Pancreas (tissue), 10 donors: ENCODE measurements at regions not wholly inside any gene's neighbourhood (a gene's known extent, or its start where the extent isn't known, plus 50 kb on each side); places are given as distances from the start of the nearest gene placed in this dataset.
A peak's percentile ranks its signal among the peaks of the same experiment; 100 is the strongest.

Experiments used
- ATAC-seq, 4 donors: fragments of 200-7000 bp; cut with Tn5 transposase; one replicate each; pipeline versions ENCODE4 v1.8.0 to v1.9.1; 2020; ENCODE audit warnings: mild to moderate bottlenecking in 4 of 4, moderate library complexity in 4 of 4
- DNase-seq, 6 donors: peaks; one replicate each; pipeline ENCODE4 v3.0.0-alpha.2; 2020
- FAIRE-seq: peaks from 2 replicates; lab custom pipeline; 2012; peaks lifted over from hg19 to GRCh38; lab: Jason Lieb, UNC
- H3K27ac ChIP-seq, 4 donors: fragments of 200-600 bp; sonication (generic); 1 replicate in 3 of 4; 2 replicates in 1 of 4; pipeline versions ENCODE4 v1.5.0 to v1.8.0; 2020
- H3K27me3 ChIP-seq, 4 donors: fragments of 200-600 bp; one replicate each; pipeline ENCODE4 v1.8.0; 2021
- H3K36me3 ChIP-seq, 3 donors: fragments of 200-600 bp; sonication (generic) in 1 of 3; one replicate each; pipeline versions ENCODE4 v1.5.0 to v1.8.0; 2020 to 2021
- H3K4me1 ChIP-seq, 3 donors: fragments of 200-600 bp; one replicate each; pipeline ENCODE4 v1.8.0; 2021
- H3K4me3 ChIP-seq, 4 donors: fragments of 200-600 bp; sonication (generic) in 2 of 4; one replicate each; pipeline versions ENCODE4 v1.5.0 to v1.8.0; 2020 to 2021
- H3K9me3 ChIP-seq, 4 donors: fragments of 200-600 bp; one replicate each; pipeline ENCODE4 v1.8.0; 2021
- WGBS, 2 donors: extraction: QIAGEN DNeasy Blood & Tissue Kit; methylation state at CpG; one replicate each; pipeline ENCODE4 v1.1.7; 2013; 5-methylcytosine and 5-hydroxymethylcytosine counted together
- intact Hi-C, 3 donors: fragments of 100-400 bp; cut with DNase I; formaldehyde crosslinking; loops; one replicate each; pipeline versions ENCODE4 v1.11.1 to v1.14.2; 2022
- TF ChIP-seq, protein P1 (sequence below), 4 donors: fragments of 200-600 bp; sonication (generic) in 3 of 4; IDR thresholded peaks; one replicate each; pipeline versions ENCODE4 v1.5.0 to v1.8.0; 2021; ENCODE audit warnings: antibody characterized with exemption in 4 of 4
- donor health status: healthy with polysubstance abuse.
- donor health status: DM: no; HTN: no; CAD: no; lungs with moderate emphysema.
- donor health status: DM: no; HTN: no; CAD: no.
- donor health status: control.
- donor health status: control.
- donor health status: Bipolar disorder and iron deficiency.
- donor health status: DM: yes; HTN: yes; CAD: no.
- donor health status: DM: no; HTN: no; CAD: no.
- donor health status: DM: no; HTN: no; CAD: no.
- donor health status: DM: yes; HTN: yes; CAD: no.

DNA sequence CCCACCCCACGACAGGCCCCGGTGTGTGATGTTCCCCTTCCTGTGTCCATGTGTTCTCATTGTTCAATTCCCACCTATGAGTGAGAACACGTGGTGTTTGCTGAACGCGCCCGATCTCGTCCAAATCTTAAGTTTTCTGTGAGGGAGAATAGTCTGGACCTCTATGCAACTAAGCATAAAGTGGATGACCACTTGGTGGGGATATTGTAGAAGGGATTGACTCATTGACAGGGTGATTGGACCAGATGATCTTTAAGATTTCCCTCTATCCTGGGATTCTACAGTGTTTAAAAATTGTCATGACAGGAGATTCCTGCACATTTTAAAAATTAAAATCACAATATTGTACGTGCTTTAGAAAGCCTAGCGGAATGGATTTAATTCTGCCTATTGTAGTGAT is 141.3 kb downstream of the TRMT11 start:
- TF ChIP-seq, protein P1, sequence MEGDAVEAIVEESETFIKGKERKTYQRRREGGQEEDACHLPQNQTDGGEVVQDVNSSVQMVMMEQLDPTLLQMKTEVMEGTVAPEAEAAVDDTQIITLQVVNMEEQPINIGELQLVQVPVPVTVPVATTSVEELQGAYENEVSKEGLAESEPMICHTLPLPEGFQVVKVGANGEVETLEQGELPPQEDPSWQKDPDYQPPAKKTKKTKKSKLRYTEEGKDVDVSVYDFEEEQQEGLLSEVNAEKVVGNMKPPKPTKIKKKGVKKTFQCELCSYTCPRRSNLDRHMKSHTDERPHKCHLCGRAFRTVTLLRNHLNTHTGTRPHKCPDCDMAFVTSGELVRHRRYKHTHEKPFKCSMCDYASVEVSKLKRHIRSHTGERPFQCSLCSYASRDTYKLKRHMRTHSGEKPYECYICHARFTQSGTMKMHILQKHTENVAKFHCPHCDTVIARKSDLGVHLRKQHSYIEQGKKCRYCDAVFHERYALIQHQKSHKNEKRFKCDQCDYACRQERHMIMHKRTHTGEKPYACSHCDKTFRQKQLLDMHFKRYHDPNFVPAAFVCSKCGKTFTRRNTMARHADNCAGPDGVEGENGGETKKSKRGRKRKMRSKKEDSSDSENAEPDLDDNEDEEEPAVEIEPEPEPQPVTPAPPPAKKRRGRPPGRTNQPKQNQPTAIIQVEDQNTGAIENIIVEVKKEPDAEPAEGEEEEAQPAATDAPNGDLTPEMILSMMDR (IDR thresholded peaks at IDR 0.05) = no peak
- H3K4me3 ChIP-seq = no peak overlapping the region
- DNase-seq = no peak
- H3K27ac ChIP-seq = no peak overlapping the region
- WGBS, 2 donors = 89 to 92% methylated on average over 7 to 9 of the region's 9 CpGs
- ATAC-seq = no peak
- no peaks in the 10 kb centered on the region for H3K4me1 ChIP-seq
- no peaks in the 10 kb centered on the region for H3K36me3 ChIP-seq
- no peak for FAIRE-seq
- no peaks in the 10 kb centered on the region for H3K27me3 ChIP-seq
- H3K9me3 ChIP-seq = no peaks in the 10 kb centered on the region
- intact Hi-C loops = no loop called here

DNA sequence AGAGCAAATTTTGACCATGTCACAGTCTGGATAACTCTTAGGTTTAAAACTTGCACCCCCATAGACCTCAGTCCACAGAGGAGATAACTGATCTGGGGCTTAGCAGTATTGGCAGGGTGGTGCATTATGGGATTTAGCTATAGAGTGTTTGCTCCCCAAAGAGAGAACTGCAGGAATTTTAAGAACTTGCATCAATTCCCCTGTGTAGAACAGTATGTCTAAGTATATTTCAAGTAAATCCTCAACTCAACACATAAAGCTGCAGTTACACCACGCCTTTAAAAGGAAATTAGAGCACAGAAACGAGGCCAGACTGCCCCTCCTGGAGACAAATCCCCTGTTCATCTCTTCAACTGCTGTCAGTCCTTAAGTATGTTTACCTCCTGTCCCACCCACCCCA is 144.9 kb downstream of the TRMT11 start:
- no peaks in the 10 kb centered on the region for H3K27me3 ChIP-seq
- H3K27ac ChIP-seq = no peak overlapping the region
- TF ChIP-seq, protein P1 (IDR thresholded peaks at IDR 0.05) = no peak
- ATAC-seq (no peak), FAIRE-seq (no peak), DNase-seq (no peak)
- no peaks in the 10 kb centered on the region for H3K4me1 ChIP-seq
- no peak overlapping the region for H3K4me3 ChIP-seq
- intact Hi-C loops = no loop called here
- no peaks in the 10 kb centered on the region for H3K9me3 ChIP-seq
- H3K36me3 ChIP-seq = no peaks in the 10 kb centered on the region
- WGBS, 2 donors = 76 to 84% methylated on average over 2 of the region's 2 CpGs

DNA sequence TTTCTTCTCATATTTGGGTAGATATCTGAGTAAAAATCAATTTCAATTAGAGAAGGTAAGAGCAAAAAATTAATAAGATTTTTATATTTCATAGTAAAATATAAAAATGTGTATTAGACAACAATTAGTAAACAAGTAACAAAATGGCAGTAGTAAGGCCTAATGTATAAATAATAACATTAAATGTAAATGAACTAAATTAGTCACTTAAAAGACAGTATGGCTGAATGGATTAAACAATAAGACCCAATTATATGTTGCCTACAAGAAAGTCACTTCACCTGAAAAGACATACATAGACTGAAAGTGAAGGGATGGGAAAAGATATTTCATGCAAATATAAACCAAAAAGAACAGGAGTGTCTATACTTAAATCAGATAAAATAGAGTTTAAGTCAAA is 147.6 kb downstream of the TRMT11 start:
- FAIRE-seq = no peak
- Histone ChIP-seq H3K27ac (no peak overlapping the region), H3K4me3 (no peak overlapping the region), H3K4me1 (no peaks in the 10 kb centered on the region), H3K9me3 (no peaks in the 10 kb centered on the region), H3K36me3 (no peaks in the 10 kb centered on the region), H3K27me3 (no peaks in the 10 kb centered on the region)
- no peak for ATAC-seq
- no peak for DNase-seq
- TF ChIP-seq, protein P1 (IDR thresholded peaks at IDR 0.05) = no peak
- intact Hi-C loops = no loop called here

DNA sequence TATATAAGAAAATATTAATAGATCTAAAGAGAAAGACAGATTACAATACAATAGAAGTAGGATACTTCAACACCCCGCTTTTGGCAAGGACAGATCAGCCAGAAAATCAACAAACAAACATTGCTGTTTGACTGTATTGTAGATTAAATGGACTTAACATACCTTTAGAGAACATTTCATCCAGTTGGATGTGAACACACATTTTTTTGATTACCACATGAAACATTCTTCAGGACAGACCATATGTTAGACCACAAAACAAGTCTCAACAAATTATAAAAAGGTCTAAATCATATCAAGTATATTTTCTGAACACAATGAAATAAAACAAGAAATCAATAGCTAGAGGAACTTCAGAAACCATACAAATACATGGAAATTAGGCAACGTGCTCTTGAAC is 148.2 kb downstream of the TRMT11 start:
- ATAC-seq = no peak
- Histone ChIP-seq H3K9me3 (no peaks in the 10 kb centered on the region), H3K4me3 (no peak overlapping the region), H3K27ac (no peak overlapping the region), H3K27me3 (no peaks in the 10 kb centered on the region), H3K36me3 (no peaks in the 10 kb centered on the region), H3K4me1 (no peaks in the 10 kb centered on the region)
- intact Hi-C loops = no loop called here
- TF ChIP-seq, protein P1 (IDR thresholded peaks at IDR 0.05) = no peak
- FAIRE-seq = no peak
- WGBS, 2 donors = 89 to 93% methylated on average over 2 of the region's 2 CpGs
- no peak for DNase-seq

DNA sequence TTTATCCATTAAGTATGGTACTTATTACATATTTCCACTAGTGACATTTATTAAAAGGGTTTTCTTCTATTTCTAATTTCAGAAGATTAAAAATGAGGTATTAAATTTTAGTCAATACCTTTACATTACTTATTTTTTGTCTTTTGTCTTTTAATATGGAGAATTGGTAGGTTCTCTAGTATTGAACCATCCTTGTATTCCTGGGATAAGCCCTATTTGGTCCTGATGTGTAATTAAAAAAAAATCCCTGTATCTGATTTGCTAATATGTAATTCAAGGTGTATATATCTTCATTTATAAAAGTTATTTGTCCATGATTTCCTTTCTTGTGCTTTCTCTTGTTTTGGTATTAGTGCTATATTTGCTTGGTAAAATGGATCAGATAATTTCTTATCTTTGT is 153.7 kb downstream of the TRMT11 start:
- Histone ChIP-seq H3K27me3 (no peaks in the 10 kb centered on the region), H3K36me3 (no peaks in the 10 kb centered on the region), H3K9me3 (peaks cover 0 to 4% (median 0%) of the 10 kb centered on the region in 4 donors), H3K27ac (no peak overlapping the region), H3K4me1 (no peaks in the 10 kb centered on the region), H3K4me3 (no peak overlapping the region)
- intact Hi-C loops = no loop called here
- FAIRE-seq (peak; percentile 54), ATAC-seq (no peak), DNase-seq (no peak)
- TF ChIP-seq, protein P1 (IDR thresholded peaks at IDR 0.05) = no peak
